ENCODE measurements at regions not wholly inside any gene's neighbourhood (a gene's known extent, or its start where the extent isn't known, plus 50 kb on each side); places are given as distances from the start of the nearest gene placed in this dataset.

DNA sequence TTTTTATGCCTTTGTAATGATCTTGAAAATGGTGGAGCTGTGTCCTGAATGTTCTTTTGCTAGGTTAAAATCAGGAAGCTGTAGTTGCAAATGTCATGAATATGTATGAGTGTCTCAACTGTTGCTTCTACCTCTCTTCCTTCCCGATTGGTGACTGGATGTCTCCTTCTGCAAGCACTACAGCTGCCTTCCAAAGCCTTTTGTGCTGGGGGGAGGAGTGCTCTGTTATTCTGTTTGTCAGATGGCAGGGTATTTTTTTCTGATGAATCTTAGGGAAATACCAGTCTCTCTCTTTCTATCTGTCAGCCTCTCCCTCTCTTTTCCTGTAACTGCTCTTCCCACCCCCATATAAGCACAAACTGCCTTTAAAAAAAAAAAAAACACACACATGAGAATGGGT, 1396.3 kb upstream of the CELF4 start:
- no peak for DNase-seq

- no peak for DNase-seq
These were observed 1392.1 kb upstream of the CELF4 start for GRCh38 chr18:38957736-38958135.

DNA sequence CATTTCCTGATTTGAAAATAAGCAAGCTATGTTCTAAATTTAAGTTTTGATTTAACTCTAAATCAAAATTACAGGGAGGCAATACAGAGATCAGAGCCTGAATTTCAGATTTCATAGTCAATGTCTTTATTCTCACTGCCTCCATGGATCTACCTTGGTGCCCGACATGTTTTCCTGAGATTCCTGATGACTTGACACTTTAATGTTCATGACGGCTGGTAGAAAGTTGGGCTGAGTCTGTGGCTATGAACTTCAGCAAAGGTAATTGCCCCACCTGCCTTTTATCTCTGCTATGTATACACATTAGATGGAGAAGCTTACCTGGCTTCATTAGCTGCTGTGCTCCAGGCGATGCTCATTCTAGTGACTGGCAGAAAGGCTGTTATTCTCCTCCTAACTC, 1390.5 kb upstream of the CELF4 start:
- no peak for DNase-seq

GRCh38 chr18:38951633-38952032, 1386.0 kb upstream of the CELF4 start:
- DNase-seq: no peak

DNA sequence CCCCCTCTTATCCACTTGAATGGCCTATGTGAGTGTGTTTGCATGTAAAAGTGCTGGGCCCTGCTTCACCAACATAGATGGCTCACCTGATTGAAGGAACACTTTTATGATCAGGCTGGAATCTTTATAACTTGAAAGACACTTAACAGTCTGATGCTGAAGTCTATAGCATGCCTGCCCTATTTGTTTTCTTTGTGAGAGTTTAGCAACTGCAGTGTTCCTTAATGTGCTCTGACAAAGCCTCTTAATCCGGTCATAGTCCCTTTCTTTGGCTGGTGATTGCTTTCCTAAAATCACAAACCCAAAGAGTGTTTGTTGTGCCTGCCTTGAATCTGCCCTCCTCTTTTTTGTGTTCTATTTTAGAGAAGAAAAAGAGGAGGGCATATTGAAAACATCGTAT, 1382.8 kb upstream of the CELF4 start:
- no peak for DNase-seq

DNA sequence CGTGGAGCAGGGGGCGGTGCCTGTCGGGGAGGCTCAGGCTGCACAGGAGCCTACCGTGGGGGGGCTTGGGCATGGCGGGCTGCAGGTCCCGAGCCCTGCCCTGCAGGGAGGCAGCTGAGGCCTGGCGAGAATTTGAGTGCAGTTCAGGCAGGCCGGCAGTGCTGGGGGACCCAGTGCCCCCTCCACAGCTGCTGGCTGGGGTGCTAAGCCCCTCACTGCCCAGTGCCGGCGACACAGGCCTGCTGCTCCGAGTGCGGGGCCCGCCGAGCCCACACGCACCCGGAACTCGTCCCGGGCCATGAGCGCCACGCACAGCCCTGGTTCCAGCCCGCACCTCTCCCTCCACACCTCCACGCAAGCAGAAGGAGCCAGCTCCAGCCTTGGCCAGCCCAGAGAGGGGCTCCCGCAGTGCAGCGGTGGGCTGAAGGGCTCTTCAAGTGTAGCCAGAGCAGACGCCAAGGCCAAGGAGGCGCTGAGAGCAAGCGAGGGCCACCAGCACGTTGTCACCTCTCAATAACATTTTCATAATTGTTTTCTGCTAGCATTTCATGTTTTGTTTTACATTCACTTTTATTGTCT, 1378.9 kb upstream of the CELF4 start:
- no peak for DNase-seq

GRCh38 chr18:38941711-38942561, 1376.3 kb upstream of the CELF4 start:
- DNase-seq: no peak

DNA sequence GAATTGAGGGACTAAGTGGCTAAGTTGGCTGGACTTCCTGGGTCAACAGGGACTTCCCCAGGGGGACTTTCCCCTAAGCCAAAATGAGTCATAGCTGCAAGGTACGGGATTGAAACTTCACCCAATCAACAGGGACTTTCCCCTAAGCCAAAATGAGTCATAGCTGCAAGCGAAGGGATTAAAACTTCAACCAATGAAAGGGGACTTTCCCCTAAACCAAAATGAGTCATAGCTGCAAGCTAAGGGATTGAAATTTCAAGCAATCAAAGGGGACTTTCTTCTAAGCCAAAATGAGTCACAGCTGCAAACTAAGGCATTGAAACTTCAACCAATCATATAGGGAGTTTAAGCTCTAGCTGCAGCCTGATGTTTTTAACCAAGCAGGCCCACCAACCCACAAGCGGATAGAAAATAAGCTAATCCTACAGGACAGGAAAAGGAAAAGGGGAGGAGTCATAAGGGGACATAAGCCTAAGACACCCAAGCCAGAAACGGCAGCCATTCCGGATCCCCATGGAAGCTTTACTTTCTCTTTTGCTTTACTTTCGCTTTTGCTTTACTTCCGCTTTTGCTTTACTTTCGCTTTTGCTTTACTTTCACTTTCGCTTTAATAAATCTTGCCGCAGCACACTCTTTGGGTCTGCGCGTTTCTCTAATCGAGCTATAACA, 1375.4 kb upstream of the CELF4 start:
- DNase-seq: peak; percentile 33

DNA sequence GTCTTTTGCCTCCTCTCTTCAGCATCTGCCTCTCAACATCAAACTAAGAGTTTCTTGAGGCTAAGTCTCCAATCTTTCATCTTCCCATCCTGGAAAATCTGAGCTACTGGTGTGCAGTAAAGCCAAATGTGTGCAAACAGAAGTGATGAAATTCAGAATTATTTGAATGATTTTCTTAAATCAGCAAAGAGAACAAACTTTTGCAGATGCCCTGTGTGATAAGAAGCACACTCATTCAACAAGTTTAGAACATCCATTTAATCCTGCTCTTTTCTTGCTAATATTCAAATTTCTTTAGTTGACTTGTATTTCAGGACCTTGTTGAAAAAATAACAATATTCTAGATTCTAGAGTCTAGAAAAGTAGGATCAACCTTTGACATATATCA, 1374.9 kb upstream of the CELF4 start:
- DNase-seq: no peak

- no peak for DNase-seq
These were observed 1368.4 kb upstream of the CELF4 start for GRCh38 chr18:38933910-38934510.

DNA sequence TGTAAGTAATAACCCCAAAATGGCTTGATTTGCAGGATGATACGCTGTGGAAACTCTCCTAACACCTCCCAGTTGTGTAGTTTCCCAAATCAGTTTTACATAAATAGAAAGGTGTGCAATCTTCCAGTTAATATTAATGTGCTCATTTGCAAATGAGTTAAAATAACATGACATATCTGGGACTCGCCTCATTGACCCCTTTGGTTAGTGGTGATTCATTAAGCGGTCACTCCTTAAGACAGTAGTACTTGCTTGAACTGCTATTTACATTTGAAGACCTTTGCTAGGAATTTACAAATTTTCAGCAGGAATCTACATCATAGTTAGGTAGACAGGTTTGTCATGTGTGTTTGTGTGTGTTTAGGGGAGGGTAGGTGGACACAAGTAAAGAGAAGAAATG, 1367.7 kb upstream of the CELF4 start:
- no peak for DNase-seq

GRCh38 chr18:38932752-38933151, 1367.2 kb upstream of the CELF4 start:
- DNase-seq: no peak

- DNase-seq: no peak
These were observed 1366.1 kb upstream of the CELF4 start for GRCh38 chr18:38931754-38932050.

- DNase-seq: no peak
These were observed 1365.5 kb upstream of the CELF4 start for GRCh38 chr18:38930881-38931753.

DNA sequence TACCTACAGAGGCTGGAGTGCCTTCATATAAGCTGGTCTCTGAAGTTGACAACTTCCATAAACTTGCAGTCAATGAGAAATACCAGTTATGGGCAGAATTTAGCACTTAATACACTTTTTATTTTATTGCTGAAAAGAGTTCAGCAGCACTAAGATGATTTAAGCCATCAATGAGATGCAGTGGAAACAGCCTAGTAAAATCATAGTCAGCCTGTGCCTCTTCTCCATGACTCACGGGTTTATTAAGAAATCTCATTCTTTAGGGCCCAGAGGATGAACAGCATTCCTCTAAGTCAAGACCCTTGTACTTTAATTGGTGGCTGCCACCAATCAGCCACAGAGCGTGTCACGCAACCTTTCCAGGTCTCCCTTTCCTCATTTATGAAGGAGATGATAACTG, 1357.9 kb upstream of the CELF4 start:
- DNase-seq: no peak

DNA sequence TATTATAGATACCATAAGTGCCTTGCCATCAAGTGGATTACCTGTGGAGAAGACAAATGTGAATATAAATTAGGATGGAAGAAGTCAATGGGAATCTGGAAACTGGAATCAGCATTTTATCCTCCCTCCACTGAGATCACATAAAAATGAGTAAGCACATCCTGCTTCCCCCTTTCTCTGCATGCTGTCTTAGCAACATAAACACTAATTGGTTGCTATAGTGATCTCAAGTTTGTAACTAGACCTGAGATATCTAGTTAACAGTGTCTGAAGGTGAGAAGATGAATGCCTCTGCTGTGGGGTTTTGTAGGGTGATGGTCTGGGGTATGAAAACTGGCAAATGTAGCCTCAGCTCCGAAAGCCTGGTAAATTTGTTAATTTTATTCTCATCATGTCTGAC, 1357.5 kb upstream of the CELF4 start:
- DNase-seq: no peak

GRCh38 chr18:38909972-38910371, 1344.4 kb upstream of the CELF4 start:
- DNase-seq: no peak

DNA sequence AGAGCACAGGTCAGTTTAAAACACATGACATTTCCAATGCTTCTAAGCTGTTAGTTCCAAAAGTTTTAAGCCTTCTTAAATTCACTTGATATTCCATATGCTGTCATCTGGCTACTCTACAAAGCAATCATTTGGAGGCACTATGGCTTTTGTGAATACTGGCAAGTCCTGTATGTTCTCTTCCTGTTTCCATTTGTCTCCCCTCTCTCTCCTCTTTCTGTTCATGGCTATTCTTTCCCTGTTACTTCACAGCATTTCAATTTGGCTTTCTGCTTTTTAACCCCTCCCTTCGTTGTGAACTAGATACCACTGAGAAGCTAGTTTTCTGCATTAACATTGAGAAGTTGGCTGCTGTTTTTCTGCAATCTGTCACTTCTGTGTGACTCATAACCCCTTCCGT, 1337.2 kb upstream of the CELF4 start:
- DNase-seq: no peak

- no peak for DNase-seq
These were observed 1334.8 kb upstream of the CELF4 start for GRCh38 chr18:38900445-38900844.

- no peak for DNase-seq
These were observed 1334.4 kb upstream of the CELF4 start for GRCh38 chr18:38900031-38900430.

DNA sequence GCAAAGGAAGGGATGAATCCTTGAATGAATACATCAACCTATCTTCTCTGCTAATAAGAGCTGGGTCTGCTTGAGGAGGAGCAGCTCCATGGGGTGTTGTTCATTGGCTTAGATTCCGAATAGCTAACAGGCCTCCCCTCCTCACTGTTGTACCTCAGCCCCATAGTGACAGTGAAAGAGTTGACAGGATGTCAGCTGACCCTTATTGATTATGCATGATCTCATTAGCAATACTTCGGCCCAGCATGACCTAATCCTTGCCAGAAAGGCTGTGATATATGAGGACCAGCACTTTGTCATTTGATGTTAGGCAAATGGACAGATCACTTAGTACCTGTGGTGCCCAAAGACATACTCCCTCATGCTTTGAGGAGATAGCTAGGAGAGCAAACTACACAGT, 1333.7 kb upstream of the CELF4 start:
- no peak for DNase-seq

GRCh38 chr18:38898167-38898566, 1332.6 kb upstream of the CELF4 start:
- no peak for DNase-seq

GRCh38 chr18:38895560-38895959, 1330.0 kb upstream of the CELF4 start:
- no peak for DNase-seq
